Activated CD4-positive, alpha-beta T cell treated with anti-CD3 and anti-CD28 coated beads, Interleukin-2, amount 10 ng/mL, durations not matched to agents 7 days and 5 days (primary cell): ENCODE measurements at regions not wholly inside any gene's neighbourhood (a gene's known extent, or its start where the extent isn't known, plus 50 kb on each side); places are given as distances from the start of the nearest gene placed in this dataset.
"Not testable (repeated sequence)": the region's sequence is repeated elsewhere in the genome, so short reads cannot be mapped to it uniquely, and the experiment has no call there.

ENCODE experiments used
- CTCF ChIA-PET: fragments of 350-600 bp; sonication (Branson Sonifier 250); formaldehyde crosslinking; loops from one replicate; lab custom pipeline; 2021; ENCODE audit warnings: antibody characterized with exemption; lab: Charles Lee
- POLR2A ChIA-PET: fragments of 350-600 bp; sonication (Branson Sonifier 250); formaldehyde crosslinking; loops from one replicate; lab custom pipeline; 2021; ENCODE audit warnings: antibody characterized with exemption; lab: Charles Lee
- DNase-seq: peaks from one replicate; pipeline ENCODE4 v3.0.0-alpha.2; 2020
- H3K27ac Mint-ChIP-seq: one replicate; pipeline ENCODE4 v1.8.0; 2021; ENCODE audit warnings: mild to moderate bottlenecking, moderate library complexity, mixed read lengths
- H3K27me3 Mint-ChIP-seq: one replicate; pipeline ENCODE4 v1.8.0; 2021; ENCODE audit warnings: mixed read lengths
- H3K36me3 Mint-ChIP-seq: one replicate; pipeline ENCODE4 v1.8.0; 2021; ENCODE audit warnings: low read depth, mixed read lengths
- H3K4me1 Mint-ChIP-seq: one replicate; pipeline ENCODE4 v1.8.0; 2021; ENCODE audit warnings: mixed read lengths
- H3K4me3 Mint-ChIP-seq: one replicate; pipeline ENCODE4 v1.8.0; 2021; ENCODE audit warnings: mild to moderate bottlenecking, moderate library complexity, mixed read lengths
- H3K9me3 Mint-ChIP-seq: one replicate; pipeline ENCODE4 v1.8.0; 2021; ENCODE audit warnings: mixed read lengths

DNA sequence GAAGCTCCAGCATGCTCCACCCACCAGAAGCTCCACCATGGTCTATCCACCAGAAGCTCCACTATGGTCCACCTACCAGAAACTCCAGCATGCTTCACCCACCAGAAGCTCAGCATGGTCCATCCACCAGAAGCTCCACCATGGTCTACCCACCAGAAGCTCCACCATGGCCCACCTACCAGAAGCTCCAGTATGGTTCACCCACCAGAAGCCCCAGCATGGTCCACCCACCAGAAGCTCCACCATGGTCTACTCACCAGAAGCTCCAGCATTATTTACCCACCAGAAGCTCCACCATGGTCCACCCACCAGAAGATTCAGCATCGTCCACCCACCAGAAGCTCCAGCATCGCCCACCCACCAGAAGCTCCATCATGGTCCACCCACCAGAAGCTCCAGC, 4490.2 kb upstream of the OR11H1 start:
- POLR2A ChIA-PET, H3K36me3 Mint-ChIP-seq, DNase-seq, H3K27ac Mint-ChIP-seq, CTCF ChIA-PET, H3K4me1 Mint-ChIP-seq, H3K27me3 Mint-ChIP-seq, H3K4me3 Mint-ChIP-seq: not testable (repeated sequence)
- peaks cover 59% of the 10 kb centered on the region for H3K9me3 Mint-ChIP-seq

GRCh38 chr22:11038786-11039185, 4489.2 kb upstream of the OR11H1 start:
- H3K27me3 Mint-ChIP-seq, H3K27ac Mint-ChIP-seq, H3K4me1 Mint-ChIP-seq, POLR2A ChIA-PET, DNase-seq, H3K36me3 Mint-ChIP-seq, H3K4me3 Mint-ChIP-seq, CTCF ChIA-PET: not testable (repeated sequence)
- H3K9me3 Mint-ChIP-seq: peaks cover 66% of the 10 kb centered on the region

DNA sequence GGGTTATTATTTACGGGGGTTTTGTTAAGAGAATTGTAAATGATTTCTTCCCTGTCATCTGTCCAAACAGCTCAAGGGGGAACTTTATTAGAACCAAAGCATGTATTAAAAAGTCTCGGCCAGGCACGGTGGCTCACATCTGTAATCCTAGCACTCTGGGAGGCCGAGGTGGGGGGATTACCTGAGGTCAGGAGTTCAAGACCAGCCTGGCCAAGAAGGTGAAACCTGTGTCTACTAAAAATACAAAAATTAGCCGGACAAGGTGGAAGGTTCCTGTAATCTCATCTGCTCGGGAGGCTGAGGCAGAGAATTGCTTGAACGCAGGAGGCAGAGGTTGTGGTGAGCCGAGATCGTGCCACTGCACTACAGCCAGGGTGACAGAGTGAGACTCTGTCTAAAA, 4486.6 kb upstream of the OR11H1 start:
- H3K4me3 Mint-ChIP-seq, DNase-seq, CTCF ChIA-PET, H3K27ac Mint-ChIP-seq, H3K27me3 Mint-ChIP-seq, POLR2A ChIA-PET, H3K36me3 Mint-ChIP-seq, H3K4me1 Mint-ChIP-seq: not testable (repeated sequence)
- H3K9me3 Mint-ChIP-seq: peaks cover 58% of the 10 kb centered on the region

GRCh38 chr22:11042116-11042515, 4485.9 kb upstream of the OR11H1 start:
- H3K36me3 Mint-ChIP-seq: no peaks in the 10 kb centered on the region

DNA sequence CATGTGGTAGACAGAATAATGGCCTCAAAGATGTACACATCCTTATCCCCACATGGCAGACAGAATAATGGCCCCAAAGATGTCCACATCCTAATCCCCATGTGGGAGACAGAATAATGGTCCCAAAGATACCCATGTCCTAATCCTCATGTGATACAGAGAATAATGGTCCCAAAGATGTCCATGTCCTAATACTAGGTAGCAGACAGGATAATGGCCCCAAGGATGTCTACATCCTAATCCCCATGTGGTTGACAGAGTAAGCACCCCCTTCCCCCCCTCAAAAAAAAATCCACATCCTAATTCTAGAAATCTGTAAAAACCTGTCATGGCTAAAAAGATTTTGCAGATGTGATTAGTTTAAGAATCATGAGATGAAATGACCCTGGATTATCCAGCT, 4484.7 kb upstream of the OR11H1 start:
- H3K9me3 Mint-ChIP-seq: peaks cover 42% of the 10 kb centered on the region
- H3K4me1 Mint-ChIP-seq, H3K36me3 Mint-ChIP-seq, POLR2A ChIA-PET, DNase-seq, H3K4me3 Mint-ChIP-seq, H3K27me3 Mint-ChIP-seq, H3K27ac Mint-ChIP-seq, CTCF ChIA-PET: not testable (repeated sequence)

More at GRCh38 chr22:11042116-11042515, 4485.9 kb upstream of the OR11H1 start:
- CTCF ChIA-PET: no interaction called here
- no peaks in the 10 kb centered on the region for H3K4me1 Mint-ChIP-seq
- no peak overlapping the region for H3K27ac Mint-ChIP-seq
- peaks cover 53% of the 10 kb centered on the region for H3K9me3 Mint-ChIP-seq
- no peak for DNase-seq
- POLR2A ChIA-PET: no interaction called here
- H3K4me3 Mint-ChIP-seq: no peak overlapping the region
- H3K27me3 Mint-ChIP-seq: no peaks in the 10 kb centered on the region

- CTCF ChIA-PET, H3K27me3 Mint-ChIP-seq, H3K27ac Mint-ChIP-seq, H3K36me3 Mint-ChIP-seq, H3K4me1 Mint-ChIP-seq, POLR2A ChIA-PET, DNase-seq, H3K4me3 Mint-ChIP-seq: not testable (repeated sequence)
- peaks cover 22% of the 10 kb centered on the region for H3K9me3 Mint-ChIP-seq
These were observed 4479.1 kb upstream of the OR11H1 start for GRCh38 chr22:11048884-11049283.

DNA sequence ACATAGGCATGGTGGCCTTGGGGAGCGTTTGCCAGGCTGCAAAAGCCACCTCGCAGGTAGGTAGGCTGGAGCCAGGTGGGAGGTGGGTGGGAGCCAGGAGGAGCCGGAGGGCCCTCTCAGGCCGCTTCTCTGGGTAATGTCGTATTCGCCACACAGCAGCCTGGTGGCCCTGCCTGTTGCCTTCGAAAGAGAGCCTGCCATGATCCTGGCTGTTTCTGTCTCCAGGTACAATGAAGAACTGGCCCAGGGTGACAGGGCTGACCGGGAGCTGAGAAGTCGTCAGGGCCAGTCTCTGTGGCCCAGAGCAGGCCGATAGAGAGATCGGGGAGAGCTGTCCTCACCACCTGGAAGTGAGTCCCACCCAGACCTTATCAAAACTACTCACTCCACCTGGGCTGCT, 4477.8 kb upstream of the OR11H1 start:
- CTCF ChIA-PET, H3K27ac Mint-ChIP-seq, H3K27me3 Mint-ChIP-seq, H3K4me1 Mint-ChIP-seq, POLR2A ChIA-PET, DNase-seq, H3K36me3 Mint-ChIP-seq, H3K4me3 Mint-ChIP-seq: not testable (repeated sequence)
- peaks cover 27% of the 10 kb centered on the region for H3K9me3 Mint-ChIP-seq

DNA sequence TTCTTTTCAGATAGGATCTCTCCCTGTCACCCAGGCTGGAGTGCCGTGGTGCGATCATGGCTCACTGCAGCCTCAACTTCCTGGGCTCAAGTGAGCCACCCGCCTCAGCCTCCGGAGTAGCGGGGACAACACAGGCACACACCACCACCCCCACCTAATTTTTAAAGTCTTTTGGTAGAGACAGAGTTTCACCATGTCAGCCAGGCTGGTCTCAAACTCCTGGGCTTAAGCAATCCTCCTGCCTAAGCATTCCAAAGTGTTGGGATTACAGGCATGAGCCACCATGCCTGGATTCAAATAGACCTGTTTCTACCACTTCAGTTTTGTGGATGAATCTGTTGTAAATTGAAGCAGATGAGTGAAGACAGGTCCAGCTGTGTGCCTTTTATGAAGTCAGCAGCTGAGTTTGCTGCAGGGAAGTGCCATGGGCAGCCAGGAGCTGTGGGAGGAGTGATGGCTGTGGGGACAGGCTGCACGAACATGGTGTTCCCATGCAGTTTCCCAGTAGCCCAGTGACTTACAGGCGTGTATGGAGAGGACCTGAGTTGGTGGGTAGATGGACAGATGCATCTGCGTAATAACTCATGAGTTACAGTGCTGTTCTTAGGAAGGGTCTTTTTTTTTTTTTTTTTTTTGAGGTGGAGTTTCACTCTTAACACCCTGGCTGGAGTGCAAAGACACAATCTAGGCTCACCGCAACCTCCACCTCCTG, 4476.4 kb upstream of the OR11H1 start:
- peaks cover 11% of the 10 kb centered on the region for H3K36me3 Mint-ChIP-seq
- DNase-seq, H3K27me3 Mint-ChIP-seq, H3K4me3 Mint-ChIP-seq, POLR2A ChIA-PET, H3K27ac Mint-ChIP-seq, CTCF ChIA-PET, H3K4me1 Mint-ChIP-seq: not testable (repeated sequence)
- peaks cover 38% of the 10 kb centered on the region for H3K9me3 Mint-ChIP-seq

- H3K27me3 Mint-ChIP-seq, H3K4me1 Mint-ChIP-seq, DNase-seq, H3K27ac Mint-ChIP-seq, H3K4me3 Mint-ChIP-seq, POLR2A ChIA-PET, CTCF ChIA-PET: not testable (repeated sequence)
- Mint-ChIP-seq H3K36me3 (peaks cover 12% of the 10 kb centered on the region), H3K9me3 (peaks cover 41% of the 10 kb centered on the region)
These were observed 4474.3 kb upstream of the OR11H1 start for GRCh38 chr22:11053403-11054344.

DNA sequence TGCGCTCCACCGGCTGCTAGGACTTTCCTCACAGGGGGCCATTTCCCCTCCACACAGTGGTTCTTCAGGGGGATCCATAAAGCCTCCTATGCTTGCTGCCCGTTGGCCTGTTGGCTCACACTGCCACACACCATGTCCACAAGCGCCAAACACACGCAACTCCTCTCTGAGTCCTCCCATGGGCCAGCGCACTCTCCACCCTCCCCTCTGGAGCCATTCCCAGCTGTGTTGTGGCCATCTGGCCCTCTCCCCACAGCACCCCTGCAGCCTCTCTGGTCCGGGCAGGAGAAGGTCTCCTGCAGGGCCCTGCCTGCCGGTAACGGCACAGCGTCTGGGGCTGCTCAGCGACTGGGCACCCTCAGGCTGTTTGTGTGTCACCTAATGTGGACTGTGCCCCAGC, 4473.3 kb upstream of the OR11H1 start:
- POLR2A ChIA-PET, H3K4me1 Mint-ChIP-seq, H3K4me3 Mint-ChIP-seq, CTCF ChIA-PET, DNase-seq, H3K27ac Mint-ChIP-seq, H3K36me3 Mint-ChIP-seq, H3K27me3 Mint-ChIP-seq: not testable (repeated sequence)
- H3K9me3 Mint-ChIP-seq: peaks cover 37% of the 10 kb centered on the region

DNA sequence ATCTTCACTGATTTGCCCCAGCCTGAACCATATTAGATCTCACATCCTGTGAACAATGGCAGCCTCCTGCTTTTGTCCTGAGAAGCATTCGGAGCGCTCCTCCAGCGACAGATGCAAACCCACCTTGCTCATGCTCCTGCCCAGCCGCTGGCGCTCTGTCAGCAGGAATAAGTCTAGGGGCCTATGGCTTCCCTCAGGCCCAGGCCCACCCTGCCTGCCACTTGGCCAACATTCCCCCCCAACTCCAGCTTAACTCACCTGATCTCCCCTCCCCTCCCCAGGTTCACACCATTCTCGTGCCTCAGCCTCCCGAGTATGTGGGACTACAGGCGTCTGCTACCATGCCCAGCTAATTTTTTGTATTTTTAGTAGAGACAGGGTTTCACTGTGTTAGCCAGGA, 4472.8 kb upstream of the OR11H1 start:
- DNase-seq, H3K4me1 Mint-ChIP-seq, H3K4me3 Mint-ChIP-seq, CTCF ChIA-PET, H3K27ac Mint-ChIP-seq, POLR2A ChIA-PET, H3K36me3 Mint-ChIP-seq, H3K27me3 Mint-ChIP-seq: not testable (repeated sequence)
- H3K9me3 Mint-ChIP-seq: peaks cover 37% of the 10 kb centered on the region

GRCh38 chr22:11057955-11058547, 4469.9 kb upstream of the OR11H1 start:
- H3K27ac Mint-ChIP-seq, H3K27me3 Mint-ChIP-seq, H3K4me3 Mint-ChIP-seq, H3K36me3 Mint-ChIP-seq, CTCF ChIA-PET, DNase-seq, H3K4me1 Mint-ChIP-seq, POLR2A ChIA-PET: not testable (repeated sequence)
- peaks cover 45% of the 10 kb centered on the region for H3K9me3 Mint-ChIP-seq

DNA sequence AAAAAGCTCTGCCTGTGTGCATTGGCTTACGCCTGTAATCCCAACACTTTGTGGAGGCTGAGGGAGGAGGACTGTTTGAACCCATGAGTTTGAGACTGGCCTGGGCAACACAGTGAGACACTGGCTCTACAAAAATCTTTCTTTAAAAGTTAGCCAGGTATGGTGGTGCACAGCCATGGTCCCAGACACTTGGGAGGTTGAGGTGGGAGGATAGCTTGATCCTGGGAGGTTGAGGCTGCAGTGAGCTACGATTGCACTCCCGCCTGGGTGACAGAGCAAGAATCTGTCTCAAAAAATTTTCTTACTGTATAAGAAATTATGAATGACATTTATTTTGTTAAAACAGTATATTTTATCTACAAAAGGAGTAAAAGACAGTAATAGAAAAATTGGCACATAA, 4468.9 kb upstream of the OR11H1 start:
- H3K27me3 Mint-ChIP-seq, POLR2A ChIA-PET, DNase-seq, CTCF ChIA-PET, H3K36me3 Mint-ChIP-seq, H3K4me1 Mint-ChIP-seq, H3K4me3 Mint-ChIP-seq, H3K27ac Mint-ChIP-seq: not testable (repeated sequence)
- peaks cover 51% of the 10 kb centered on the region for H3K9me3 Mint-ChIP-seq
